ENCODE measurements at regions not wholly inside any gene's neighbourhood (a gene's known extent, or its start where the extent isn't known, plus 50 kb on each side); places are given as distances from the start of the nearest gene placed in this dataset.

DNA sequence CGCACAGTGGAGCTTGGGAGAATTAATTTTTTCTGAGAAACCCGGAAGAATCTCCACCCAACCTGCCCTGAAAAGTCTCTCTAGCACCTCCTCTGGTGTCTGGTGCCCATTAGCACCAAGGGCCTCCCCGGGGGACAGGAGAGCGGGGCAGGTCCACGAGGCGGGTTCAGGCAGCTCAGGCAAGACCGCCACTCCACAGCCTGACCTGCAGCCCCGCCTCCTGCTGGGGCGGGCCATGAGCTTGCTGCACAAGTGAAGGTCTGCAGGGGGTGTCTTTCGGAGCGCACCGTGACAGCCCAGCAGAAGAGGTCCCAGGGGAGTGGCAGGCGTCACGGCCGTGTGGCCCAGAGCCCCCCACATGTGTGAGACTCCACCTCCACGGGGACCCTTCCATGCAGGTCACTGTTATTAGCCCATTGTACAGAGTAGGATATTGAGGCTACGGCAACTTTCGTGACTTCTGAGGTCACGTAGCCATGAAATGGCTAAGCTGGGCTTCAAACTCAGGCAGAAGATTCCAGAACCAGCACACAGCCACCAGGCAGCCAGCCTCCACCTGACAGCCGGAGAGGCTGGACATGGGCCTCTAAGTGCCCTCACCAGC, 63.9 kb upstream of the SLCO4A1 start (continued):
- TF ChIP-seq EMX1 (CRISPR knock-in tag; IDR thresholded peaks at IDR 0.05) = no peak
- TF ChIP-seq FOXP1 (CRISPR knock-in tag; IDR thresholded peaks at IDR 0.05; ENCODE audit: borderline replicate concordance) = no peak
- no peak for TF ChIP-seq GRHL2 (CRISPR knock-in tag; IDR thresholded peaks at IDR 0.05; ENCODE audit: insufficient replicate concordance, severe bottlenecking)
- TF ChIP-seq, protein P1, sequence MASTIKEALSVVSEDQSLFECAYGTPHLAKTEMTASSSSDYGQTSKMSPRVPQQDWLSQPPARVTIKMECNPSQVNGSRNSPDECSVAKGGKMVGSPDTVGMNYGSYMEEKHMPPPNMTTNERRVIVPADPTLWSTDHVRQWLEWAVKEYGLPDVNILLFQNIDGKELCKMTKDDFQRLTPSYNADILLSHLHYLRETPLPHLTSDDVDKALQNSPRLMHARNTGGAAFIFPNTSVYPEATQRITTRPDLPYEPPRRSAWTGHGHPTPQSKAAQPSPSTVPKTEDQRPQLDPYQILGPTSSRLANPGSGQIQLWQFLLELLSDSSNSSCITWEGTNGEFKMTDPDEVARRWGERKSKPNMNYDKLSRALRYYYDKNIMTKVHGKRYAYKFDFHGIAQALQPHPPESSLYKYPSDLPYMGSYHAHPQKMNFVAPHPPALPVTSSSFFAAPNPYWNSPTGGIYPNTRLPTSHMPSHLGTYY (CRISPR knock-in tag; IDR thresholded peaks at IDR 0.05) = no peak
- TF ChIP-seq, protein P2, sequence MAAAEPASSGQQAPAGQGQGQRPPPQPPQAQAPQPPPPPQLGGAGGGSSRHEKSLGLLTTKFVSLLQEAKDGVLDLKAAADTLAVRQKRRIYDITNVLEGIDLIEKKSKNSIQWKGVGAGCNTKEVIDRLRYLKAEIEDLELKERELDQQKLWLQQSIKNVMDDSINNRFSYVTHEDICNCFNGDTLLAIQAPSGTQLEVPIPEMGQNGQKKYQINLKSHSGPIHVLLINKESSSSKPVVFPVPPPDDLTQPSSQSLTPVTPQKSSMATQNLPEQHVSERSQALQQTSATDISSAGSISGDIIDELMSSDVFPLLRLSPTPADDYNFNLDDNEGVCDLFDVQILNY (CRISPR knock-in tag; IDR thresholded peaks at IDR 0.05) = no peak
- TF ChIP-seq, protein P3, sequence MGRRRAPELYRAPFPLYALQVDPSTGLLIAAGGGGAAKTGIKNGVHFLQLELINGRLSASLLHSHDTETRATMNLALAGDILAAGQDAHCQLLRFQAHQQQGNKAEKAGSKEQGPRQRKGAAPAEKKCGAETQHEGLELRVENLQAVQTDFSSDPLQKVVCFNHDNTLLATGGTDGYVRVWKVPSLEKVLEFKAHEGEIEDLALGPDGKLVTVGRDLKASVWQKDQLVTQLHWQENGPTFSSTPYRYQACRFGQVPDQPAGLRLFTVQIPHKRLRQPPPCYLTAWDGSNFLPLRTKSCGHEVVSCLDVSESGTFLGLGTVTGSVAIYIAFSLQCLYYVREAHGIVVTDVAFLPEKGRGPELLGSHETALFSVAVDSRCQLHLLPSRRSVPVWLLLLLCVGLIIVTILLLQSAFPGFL (CRISPR knock-in tag; IDR thresholded peaks at IDR 0.05; ENCODE audit: borderline replicate concordance) = no peak
- TF ChIP-seq, protein P4, sequence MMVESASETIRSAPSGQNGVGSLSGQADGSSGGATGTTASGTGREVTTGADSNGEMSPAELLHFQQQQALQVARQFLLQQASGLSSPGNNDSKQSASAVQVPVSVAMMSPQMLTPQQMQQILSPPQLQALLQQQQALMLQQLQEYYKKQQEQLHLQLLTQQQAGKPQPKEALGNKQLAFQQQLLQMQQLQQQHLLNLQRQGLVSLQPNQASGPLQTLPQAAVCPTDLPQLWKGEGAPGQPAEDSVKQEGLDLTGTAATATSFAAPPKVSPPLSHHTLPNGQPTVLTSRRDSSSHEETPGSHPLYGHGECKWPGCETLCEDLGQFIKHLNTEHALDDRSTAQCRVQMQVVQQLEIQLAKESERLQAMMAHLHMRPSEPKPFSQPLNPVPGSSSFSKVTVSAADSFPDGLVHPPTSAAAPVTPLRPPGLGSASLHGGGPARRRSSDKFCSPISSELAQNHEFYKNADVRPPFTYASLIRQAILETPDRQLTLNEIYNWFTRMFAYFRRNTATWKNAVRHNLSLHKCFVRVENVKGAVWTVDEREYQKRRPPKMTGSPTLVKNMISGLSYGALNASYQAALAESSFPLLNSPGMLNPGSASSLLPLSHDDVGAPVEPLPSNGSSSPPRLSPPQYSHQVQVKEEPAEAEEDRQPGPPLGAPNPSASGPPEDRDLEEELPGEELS (CRISPR knock-in tag; IDR thresholded peaks at IDR 0.05) = no peak
- TF ChIP-seq KAT7 (CRISPR knock-in tag; IDR thresholded peaks at IDR 0.05; ENCODE audit: borderline replicate concordance) = no peak

DNA sequence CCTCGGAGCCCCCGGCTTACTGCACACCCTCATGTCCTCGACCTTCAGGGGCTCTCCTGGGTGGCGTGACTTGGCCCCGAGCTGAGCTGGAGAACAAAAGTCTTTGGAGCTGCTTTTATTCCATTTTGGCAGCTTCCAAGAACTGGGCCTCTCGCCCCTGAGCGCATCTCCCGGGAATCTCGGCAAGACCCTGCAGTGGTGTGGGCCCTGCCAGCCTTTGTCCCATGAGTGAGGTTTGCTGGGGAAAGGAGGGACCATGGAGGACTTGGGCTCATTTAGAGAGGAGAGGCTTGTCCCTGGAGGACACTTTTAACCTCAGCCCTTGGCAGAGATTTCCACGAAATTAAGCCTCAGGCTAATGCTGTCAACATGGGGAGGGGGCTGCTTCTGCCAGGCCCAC, 62.3 kb upstream of the SLCO4A1 start:
- no peaks in the 10 kb centered on the region for H3K9me3 Mint-ChIP-seq
- no peak overlapping the region for H3K4me3 Mint-ChIP-seq

DNA sequence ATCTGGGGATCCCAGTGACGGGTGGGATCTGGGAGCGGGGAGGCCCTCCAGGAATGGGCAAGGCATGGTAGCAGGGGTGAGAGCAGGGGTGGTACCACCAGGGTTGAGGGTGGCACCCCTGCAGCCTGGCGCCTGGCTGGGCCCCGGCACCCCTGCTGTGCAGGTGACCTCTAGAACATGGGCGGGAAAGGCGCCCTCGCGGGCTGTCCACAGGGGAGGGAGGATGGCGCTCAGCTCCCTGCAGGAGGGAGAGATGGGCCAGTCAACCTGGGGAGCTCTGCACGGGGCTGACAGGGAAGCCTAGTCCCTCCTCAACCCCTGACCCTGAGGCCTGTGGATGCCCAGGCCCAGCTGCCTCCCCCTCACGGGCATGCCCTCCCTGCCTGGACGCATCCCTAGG, 61.6 kb upstream of the SLCO4A1 start:
- Mint-ChIP-seq H3K36me3 (no peaks in the 10 kb centered on the region), H3K4me3 (no peak overlapping the region), H3K27ac (no peak overlapping the region), H3K4me1 (peaks cover 6% of the 10 kb centered on the region; the same call in 1 of the 2 replicates), H3K9me3 (no peaks in the 10 kb centered on the region), H3K27me3 (ENCODE audit: low read depth) (no peaks in the 10 kb centered on the region; the same call in 1 of the 2 replicates)
- ChIA-PET POLR2A (no interaction called here), CTCF (interaction anchor here (1.1 kb wide), 1 partner anchor 81 kb away, joined by 5 read pairs; no protein-coding TSS in a partner anchor)
- ATAC-seq (no peak), DNase-seq (ENCODE audit: low spot score) (no peak)
- TF ChIP-seq, protein P5, sequence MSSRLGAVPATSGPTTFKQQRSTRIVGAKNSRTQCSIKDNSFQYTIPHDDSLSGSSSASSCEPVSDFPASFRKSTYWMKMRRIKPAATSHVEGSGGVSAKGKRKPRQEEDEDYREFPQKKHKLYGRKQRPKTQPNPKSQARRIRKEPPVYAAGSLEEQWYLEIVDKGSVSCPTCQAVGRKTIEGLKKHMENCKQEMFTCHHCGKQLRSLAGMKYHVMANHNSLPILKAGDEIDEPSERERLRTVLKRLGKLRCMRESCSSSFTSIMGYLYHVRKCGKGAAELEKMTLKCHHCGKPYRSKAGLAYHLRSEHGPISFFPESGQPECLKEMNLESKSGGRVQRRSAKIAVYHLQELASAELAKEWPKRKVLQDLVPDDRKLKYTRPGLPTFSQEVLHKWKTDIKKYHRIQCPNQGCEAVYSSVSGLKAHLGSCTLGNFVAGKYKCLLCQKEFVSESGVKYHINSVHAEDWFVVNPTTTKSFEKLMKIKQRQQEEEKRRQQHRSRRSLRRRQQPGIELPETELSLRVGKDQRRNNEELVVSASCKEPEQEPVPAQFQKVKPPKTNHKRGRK (CRISPR knock-in tag; IDR thresholded peaks at IDR 0.05; ENCODE audit: borderline replicate concordance) = no peak
- no peak for TF ChIP-seq ATF1 (CRISPR knock-in tag; IDR thresholded peaks at IDR 0.05)
- TF ChIP-seq, protein P6, sequence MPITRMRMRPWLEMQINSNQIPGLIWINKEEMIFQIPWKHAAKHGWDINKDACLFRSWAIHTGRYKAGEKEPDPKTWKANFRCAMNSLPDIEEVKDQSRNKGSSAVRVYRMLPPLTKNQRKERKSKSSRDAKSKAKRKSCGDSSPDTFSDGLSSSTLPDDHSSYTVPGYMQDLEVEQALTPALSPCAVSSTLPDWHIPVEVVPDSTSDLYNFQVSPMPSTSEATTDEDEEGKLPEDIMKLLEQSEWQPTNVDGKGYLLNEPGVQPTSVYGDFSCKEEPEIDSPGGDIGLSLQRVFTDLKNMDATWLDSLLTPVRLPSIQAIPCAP (CRISPR knock-in tag; IDR thresholded peaks at IDR 0.05) = no peak

More for the DNA sequence above, 62.3 kb upstream of the SLCO4A1 start:
- ATAC-seq (no peak), DNase-seq (ENCODE audit: low spot score) (no peak)
- H3K27me3 Mint-ChIP-seq (ENCODE audit: low read depth) = no peaks in the 10 kb centered on the region; the same call in 1 of the 2 replicates
- peaks cover 6% of the 10 kb centered on the region; the same call in 1 of the 2 replicates for H3K4me1 Mint-ChIP-seq
- no peaks in the 10 kb centered on the region for H3K36me3 Mint-ChIP-seq
- CTCF ChIA-PET = interaction anchor here (0.5 to 0.6 kb wide), 2 partner anchors 9 to 21 kb away, joined by 4 read pairs; no protein-coding TSS in a partner anchor
- H3K27ac Mint-ChIP-seq = no peak overlapping the region
- POLR2A ChIA-PET = no interaction called here
- TF ChIP-seq, protein P7, sequence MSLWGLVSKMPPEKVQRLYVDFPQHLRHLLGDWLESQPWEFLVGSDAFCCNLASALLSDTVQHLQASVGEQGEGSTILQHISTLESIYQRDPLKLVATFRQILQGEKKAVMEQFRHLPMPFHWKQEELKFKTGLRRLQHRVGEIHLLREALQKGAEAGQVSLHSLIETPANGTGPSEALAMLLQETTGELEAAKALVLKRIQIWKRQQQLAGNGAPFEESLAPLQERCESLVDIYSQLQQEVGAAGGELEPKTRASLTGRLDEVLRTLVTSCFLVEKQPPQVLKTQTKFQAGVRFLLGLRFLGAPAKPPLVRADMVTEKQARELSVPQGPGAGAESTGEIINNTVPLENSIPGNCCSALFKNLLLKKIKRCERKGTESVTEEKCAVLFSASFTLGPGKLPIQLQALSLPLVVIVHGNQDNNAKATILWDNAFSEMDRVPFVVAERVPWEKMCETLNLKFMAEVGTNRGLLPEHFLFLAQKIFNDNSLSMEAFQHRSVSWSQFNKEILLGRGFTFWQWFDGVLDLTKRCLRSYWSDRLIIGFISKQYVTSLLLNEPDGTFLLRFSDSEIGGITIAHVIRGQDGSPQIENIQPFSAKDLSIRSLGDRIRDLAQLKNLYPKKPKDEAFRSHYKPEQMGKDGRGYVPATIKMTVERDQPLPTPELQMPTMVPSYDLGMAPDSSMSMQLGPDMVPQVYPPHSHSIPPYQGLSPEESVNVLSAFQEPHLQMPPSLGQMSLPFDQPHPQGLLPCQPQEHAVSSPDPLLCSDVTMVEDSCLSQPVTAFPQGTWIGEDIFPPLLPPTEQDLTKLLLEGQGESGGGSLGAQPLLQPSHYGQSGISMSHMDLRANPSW (CRISPR knock-in tag; conservative IDR thresholded peaks at IDR 0.05; ENCODE audit: low read depth) = no peak
- TF ChIP-seq, protein P8, sequence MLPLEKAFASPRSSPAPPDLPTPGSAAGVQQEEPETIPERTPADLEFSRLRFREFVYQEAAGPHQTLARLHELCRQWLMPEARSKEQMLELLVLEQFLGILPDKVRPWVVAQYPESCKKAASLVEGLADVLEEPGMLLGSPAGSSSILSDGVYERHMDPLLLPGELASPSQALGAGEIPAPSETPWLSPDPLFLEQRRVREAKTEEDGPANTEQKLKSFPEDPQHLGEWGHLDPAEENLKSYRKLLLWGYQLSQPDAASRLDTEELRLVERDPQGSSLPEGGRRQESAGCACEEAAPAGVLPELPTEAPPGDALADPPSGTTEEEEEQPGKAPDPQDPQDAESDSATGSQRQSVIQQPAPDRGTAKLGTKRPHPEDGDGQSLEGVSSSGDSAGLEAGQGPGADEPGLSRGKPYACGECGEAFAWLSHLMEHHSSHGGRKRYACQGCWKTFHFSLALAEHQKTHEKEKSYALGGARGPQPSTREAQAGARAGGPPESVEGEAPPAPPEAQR (CRISPR knock-in tag; IDR thresholded peaks at IDR 0.05) = no peak
